ENCODE measurements at regions not wholly inside any gene's neighbourhood (a gene's known extent, or its start where the extent isn't known, plus 50 kb on each side); places are given as distances from the start of the nearest gene placed in this dataset.

- TF ChIP-seq ZBTB17 (tag by site-specific recombination; IDR thresholded peaks at IDR 0.05) (no peak), CTCF (tag by site-specific recombination; IDR thresholded peaks at IDR 0.05) (no peak), ZNF600 (tag by site-specific recombination; IDR thresholded peaks at IDR 0.05) (no peak), PRDM1 (tag by site-specific recombination; IDR thresholded peaks at IDR 0.05) (no peak), ATF2 (tag by site-specific recombination; IDR thresholded peaks at IDR 0.05; ENCODE audit: low read depth) (no peak)
Observed at GRCh38 chr6:11330413-11330760, 97.9 kb upstream of the NEDD9 start.
